ENCODE measurements at regions not wholly inside any gene's neighbourhood (a gene's known extent, or its start where the extent isn't known, plus 50 kb on each side); places are given as distances from the start of the nearest gene placed in this dataset.
"Not testable (repeated sequence)": the region's sequence is repeated elsewhere in the genome, so short reads cannot be mapped to it uniquely, and the experiment has no call there.

GRCh38 chr3:8074740-8075139 is 426.9 kb upstream of the LMCD1 start:
- H3K27ac Mint-ChIP-seq; DNase-seq; H3K27me3 Mint-ChIP-seq; H3K4me1 Mint-ChIP-seq; ATAC-seq; H3K4me3 Mint-ChIP-seq; H3K36me3 Mint-ChIP-seq (ENCODE audit: low read depth); H3K9me3 ChIP-seq (ENCODE audit: control insufficient read depth, low read length, poor library complexity, severe bottlenecking): not testable (repeated sequence)

DNA sequence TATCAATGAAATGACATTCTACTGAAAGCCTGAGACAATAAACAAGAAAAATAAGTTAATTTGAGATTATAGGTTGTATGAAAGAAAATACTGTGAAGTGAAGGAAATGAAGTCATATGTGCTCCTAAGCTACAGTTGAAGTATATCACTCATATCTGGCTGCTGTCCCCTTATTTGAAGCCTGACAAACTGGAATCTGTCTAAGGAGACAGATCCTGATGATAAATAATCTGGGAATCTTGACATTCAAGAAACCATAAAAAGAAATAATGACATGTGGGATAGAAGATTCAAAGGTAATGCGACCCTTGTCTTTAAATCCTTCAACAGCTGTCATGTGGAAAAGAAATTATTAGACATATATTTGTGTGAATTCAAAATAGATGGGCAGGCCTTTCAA is 424.5 kb upstream of the LMCD1 start:
- H3K27ac Mint-ChIP-seq, result no peak overlapping the region
- H3K36me3 Mint-ChIP-seq (ENCODE audit: low read depth), result no peaks in the 10 kb centered on the region
- DNase-seq (no peak), ATAC-seq (no peak)
- H3K9me3 ChIP-seq (ENCODE audit: control insufficient read depth, low read length, poor library complexity, severe bottlenecking), result no peaks in the 10 kb centered on the region
- no peak overlapping the region for H3K4me3 Mint-ChIP-seq
- no peaks in the 10 kb centered on the region for H3K4me1 Mint-ChIP-seq
- no peaks in the 10 kb centered on the region for H3K27me3 Mint-ChIP-seq

- ATAC-seq (no peak), DNase-seq (no peak)
- no peaks in the 10 kb centered on the region for H3K36me3 Mint-ChIP-seq (ENCODE audit: low read depth)
- H3K27me3 Mint-ChIP-seq, result no peaks in the 10 kb centered on the region
- H3K27ac Mint-ChIP-seq, result no peak overlapping the region
- H3K4me1 Mint-ChIP-seq, result peaks cover 4% of the 10 kb centered on the region
- no peak overlapping the region for H3K4me3 Mint-ChIP-seq
- H3K9me3 ChIP-seq (ENCODE audit: control insufficient read depth, low read length, poor library complexity, severe bottlenecking), result no peaks in the 10 kb centered on the region
Measured at GRCh38 chr3:8080464-8080863, 421.2 kb upstream of the LMCD1 start.

DNA sequence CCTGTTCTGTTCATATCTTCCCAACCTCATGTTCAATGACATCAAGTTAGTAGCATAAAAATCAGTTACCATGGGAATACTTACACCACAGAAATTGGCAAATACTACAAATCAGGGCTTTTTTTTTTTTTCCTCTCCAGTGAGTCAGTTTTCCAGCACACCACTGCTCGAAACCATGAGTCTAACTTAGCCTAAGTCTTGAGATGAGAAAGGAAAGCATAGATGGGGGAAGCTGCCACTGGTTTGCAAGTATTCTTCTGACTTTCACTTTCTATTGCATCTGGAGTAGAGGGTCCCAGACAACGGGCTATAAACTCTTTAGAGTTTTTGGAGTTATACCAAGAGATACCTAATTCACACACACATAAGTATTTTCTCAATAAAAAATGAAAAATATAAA is 416.1 kb upstream of the LMCD1 start:
- ATAC-seq (no peak), DNase-seq (no peak)
- no peaks in the 10 kb centered on the region for H3K36me3 Mint-ChIP-seq (ENCODE audit: low read depth)
- H3K9me3 ChIP-seq (ENCODE audit: control insufficient read depth, low read length, poor library complexity, severe bottlenecking), result no peaks in the 10 kb centered on the region
- no peak overlapping the region for H3K27ac Mint-ChIP-seq
- no peak overlapping the region for H3K4me3 Mint-ChIP-seq
- H3K4me1 Mint-ChIP-seq, result peaks cover 4% of the 10 kb centered on the region
- peaks cover 5% of the 10 kb centered on the region for H3K27me3 Mint-ChIP-seq

DNA sequence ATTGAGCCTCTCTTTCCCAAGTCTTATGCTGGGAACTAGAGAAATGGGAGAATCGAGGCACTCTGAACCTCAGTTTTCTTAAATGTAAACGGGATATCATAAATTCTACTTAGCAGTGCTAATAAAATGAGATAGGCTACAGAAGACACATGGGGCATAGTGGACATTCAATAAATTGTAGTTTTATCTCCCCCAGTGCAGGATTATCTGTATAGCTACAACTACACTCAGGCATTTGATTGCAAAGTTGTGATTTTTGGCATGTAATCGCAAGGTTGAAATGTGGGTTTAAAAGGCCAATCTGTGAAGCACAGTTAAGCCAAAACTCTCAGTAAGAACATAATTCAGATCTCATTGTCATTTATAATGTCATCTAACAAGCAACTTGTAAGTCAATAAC is 413.7 kb upstream of the LMCD1 start:
- H3K4me3 Mint-ChIP-seq, result no peak overlapping the region
- no peak for ATAC-seq
- H3K4me1 Mint-ChIP-seq, result peaks cover 3% of the 10 kb centered on the region
- no peak overlapping the region for H3K27ac Mint-ChIP-seq
- peaks cover 5% of the 10 kb centered on the region for H3K27me3 Mint-ChIP-seq
- no peak for DNase-seq
- H3K9me3 ChIP-seq (ENCODE audit: control insufficient read depth, low read length, poor library complexity, severe bottlenecking), result no peaks in the 10 kb centered on the region
- H3K36me3 Mint-ChIP-seq (ENCODE audit: low read depth), result no peaks in the 10 kb centered on the region

DNA sequence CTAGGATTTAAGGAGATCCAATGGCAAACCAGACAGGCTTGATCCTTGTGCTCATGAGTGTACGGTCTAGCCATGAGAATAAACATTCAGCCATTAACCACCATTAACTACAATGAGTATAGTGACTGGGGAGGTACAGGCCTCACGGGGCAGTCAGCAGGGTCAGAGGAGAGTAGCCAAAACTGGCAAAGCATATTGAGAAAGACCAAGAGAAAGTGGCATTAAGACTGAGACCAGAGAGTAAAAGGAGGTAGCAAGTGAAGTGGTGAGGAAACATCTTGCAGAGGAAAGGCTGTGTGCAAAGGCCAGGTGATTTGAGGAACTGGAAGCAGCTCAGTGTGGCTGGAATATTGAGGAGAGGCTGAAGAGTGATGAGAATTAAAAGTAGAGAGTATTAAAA is 407.2 kb upstream of the LMCD1 start:
- DNase-seq (no peak), ATAC-seq (no peak)
- H3K9me3 ChIP-seq (ENCODE audit: control insufficient read depth, low read length, poor library complexity, severe bottlenecking), result no peaks in the 10 kb centered on the region
- H3K36me3 Mint-ChIP-seq (ENCODE audit: low read depth), result no peaks in the 10 kb centered on the region
- H3K27ac Mint-ChIP-seq, result no peak overlapping the region
- peaks cover 5% of the 10 kb centered on the region for H3K27me3 Mint-ChIP-seq
- no peak overlapping the region for H3K4me3 Mint-ChIP-seq
- peaks cover 5% of the 10 kb centered on the region for H3K4me1 Mint-ChIP-seq

DNA sequence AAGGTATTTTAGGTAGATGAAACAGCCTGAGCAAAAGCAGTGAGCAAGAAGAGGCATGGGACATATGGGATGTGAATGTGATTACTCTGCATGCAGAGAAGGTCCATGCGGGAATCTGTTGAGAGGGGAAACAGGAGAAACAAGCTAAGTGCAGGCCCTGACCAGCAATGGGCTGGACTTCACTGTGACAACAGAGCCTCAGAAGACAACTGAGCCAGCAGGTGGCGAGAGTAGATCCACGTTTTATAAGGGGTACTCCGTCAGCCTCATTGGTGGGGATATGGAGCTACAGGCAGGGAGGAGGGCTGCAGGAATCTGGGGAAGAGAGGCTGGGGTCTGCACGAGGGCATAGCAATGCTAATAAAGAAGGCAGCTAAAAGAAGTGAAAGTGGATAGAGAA is 405.9 kb upstream of the LMCD1 start:
- Mint-ChIP-seq H3K27ac (peak overlapping the region; percentile 82), H3K27me3 (no peaks in the 10 kb centered on the region), H3K36me3 (ENCODE audit: low read depth) (no peaks in the 10 kb centered on the region), H3K4me1 (peaks cover 5% of the 10 kb centered on the region), H3K4me3 (no peak overlapping the region)
- no peaks in the 10 kb centered on the region for H3K9me3 ChIP-seq (ENCODE audit: control insufficient read depth, low read length, poor library complexity, severe bottlenecking)
- no peak for DNase-seq
- no peak for ATAC-seq

GRCh38 chr3:8097690-8098089 is 403.9 kb upstream of the LMCD1 start:
- Mint-ChIP-seq H3K27ac (no peak overlapping the region), H3K36me3 (ENCODE audit: low read depth) (no peaks in the 10 kb centered on the region), H3K27me3 (no peaks in the 10 kb centered on the region), H3K4me1 (peaks cover 9% of the 10 kb centered on the region), H3K4me3 (no peak overlapping the region)
- ATAC-seq (no peak), DNase-seq (no peak)
- no peaks in the 10 kb centered on the region for H3K9me3 ChIP-seq (ENCODE audit: control insufficient read depth, low read length, poor library complexity, severe bottlenecking)

GRCh38 chr3:8103954-8104353 is 397.7 kb upstream of the LMCD1 start:
- H3K9me3 ChIP-seq (ENCODE audit: control insufficient read depth, low read length, poor library complexity, severe bottlenecking), result no peaks in the 10 kb centered on the region
- DNase-seq (no peak), ATAC-seq (no peak)
- peak overlapping the region; percentile 55 for H3K4me3 Mint-ChIP-seq
- peaks cover 4% of the 10 kb centered on the region for H3K4me1 Mint-ChIP-seq
- no peaks in the 10 kb centered on the region for H3K27me3 Mint-ChIP-seq
- no peak overlapping the region for H3K27ac Mint-ChIP-seq
- no peaks in the 10 kb centered on the region for H3K36me3 Mint-ChIP-seq (ENCODE audit: low read depth)

DNA sequence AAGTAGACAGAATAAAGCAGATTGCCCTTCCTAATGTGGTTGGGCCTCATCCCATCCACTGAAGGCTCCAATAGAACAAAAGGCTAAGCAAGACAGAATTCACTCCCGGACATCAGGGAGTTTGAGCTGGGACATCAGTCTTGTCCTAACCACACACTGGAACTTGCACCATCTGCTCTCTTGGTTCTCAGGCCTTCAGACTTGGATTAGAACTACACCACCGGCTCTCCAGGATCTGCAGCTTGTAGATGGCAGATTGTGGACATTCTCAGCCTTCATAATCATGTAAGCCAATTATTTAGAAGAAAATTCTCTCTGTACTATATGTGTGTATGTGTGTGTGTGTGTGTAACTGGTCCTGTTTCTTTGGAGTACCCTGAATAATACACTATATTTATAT is 394.7 kb upstream of the LMCD1 start:
- Mint-ChIP-seq H3K4me1 (peaks cover 6% of the 10 kb centered on the region), H3K4me3 (no peak overlapping the region), H3K27ac (no peak overlapping the region), H3K27me3 (no peaks in the 10 kb centered on the region), H3K36me3 (ENCODE audit: low read depth) (no peaks in the 10 kb centered on the region)
- no peaks in the 10 kb centered on the region for H3K9me3 ChIP-seq (ENCODE audit: control insufficient read depth, low read length, poor library complexity, severe bottlenecking)
- ATAC-seq (no peak), DNase-seq (no peak)

DNA sequence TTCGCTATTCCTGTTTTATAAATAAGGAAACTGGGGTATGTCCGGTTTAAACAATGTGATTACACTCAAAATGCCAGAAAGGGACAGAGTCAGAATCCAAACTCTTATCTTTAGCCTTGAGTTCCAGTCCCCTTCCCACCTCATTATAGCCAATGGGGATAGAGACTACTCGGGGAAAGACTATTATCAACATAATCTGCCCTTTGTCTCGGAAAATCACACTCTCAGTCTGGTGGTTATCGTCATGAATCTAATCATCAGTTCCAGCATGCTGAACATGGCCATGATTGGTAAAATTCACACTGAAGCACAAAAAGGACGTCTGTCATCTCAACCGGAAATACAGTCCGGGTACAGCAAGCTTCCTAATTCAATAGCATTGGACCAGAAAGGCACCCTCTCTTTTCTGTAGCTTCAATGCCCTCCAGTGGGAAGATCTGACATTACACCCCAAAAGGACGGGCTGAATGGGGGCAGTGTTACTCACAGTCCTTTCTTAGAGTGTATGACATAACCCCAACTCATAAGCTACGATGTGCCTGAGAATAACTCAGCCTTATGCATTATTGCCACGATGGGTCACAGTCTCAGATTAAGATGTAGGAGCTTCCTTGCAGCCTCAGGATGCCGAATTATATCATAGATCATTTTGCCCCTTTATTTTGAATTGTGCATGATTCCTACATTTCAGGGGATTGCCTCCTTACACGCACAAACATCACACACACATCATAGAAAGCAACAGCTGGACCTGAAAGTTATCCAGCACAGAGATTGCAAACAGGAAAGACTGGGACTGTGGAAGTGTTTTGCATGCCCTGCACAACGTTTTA is 390.4 kb upstream of the LMCD1 start:
- H3K27me3 Mint-ChIP-seq, result peaks cover 25% of the 10 kb centered on the region
- peak; percentile 79 for ATAC-seq
- peak in 1 of 3 donors; percentile 32 for DNase-seq
- H3K27ac Mint-ChIP-seq, result no peak overlapping the region
- no peaks in the 10 kb centered on the region for H3K36me3 Mint-ChIP-seq (ENCODE audit: low read depth)
- H3K9me3 ChIP-seq (ENCODE audit: control insufficient read depth, low read length, poor library complexity, severe bottlenecking), result no peaks in the 10 kb centered on the region
- peaks cover 3% of the 10 kb centered on the region for H3K4me1 Mint-ChIP-seq
- peak overlapping the region; percentile 31 for H3K4me3 Mint-ChIP-seq

DNA sequence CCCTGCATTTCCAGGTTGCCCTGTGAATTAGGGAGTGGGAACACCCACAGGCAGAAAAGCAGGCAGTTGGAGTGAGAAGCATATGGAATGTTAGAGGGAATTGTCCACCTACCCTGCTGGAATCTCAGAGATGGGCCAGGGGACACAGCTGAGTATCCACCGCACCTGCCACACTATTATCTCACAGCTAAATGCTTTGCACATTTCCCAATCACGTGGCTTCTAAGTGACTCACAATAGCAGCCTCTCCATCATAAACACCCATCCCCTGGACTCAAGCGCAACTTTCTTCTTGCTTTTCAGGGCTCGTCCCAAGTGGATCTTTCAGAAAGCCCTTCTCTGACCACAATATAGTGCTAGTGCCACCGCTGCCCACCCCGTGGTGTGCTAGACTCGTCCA is 389.0 kb upstream of the LMCD1 start:
- H3K36me3 Mint-ChIP-seq (ENCODE audit: low read depth), result no peaks in the 10 kb centered on the region
- H3K27me3 Mint-ChIP-seq, result peaks cover 25% of the 10 kb centered on the region
- peaks cover 3% of the 10 kb centered on the region for H3K4me1 Mint-ChIP-seq
- no peak overlapping the region for H3K4me3 Mint-ChIP-seq
- ATAC-seq (no peak), DNase-seq (no peak)
- H3K27ac Mint-ChIP-seq, result no peak overlapping the region
- no peaks in the 10 kb centered on the region for H3K9me3 ChIP-seq (ENCODE audit: control insufficient read depth, low read length, poor library complexity, severe bottlenecking)

- H3K27me3 Mint-ChIP-seq, result peaks cover 25% of the 10 kb centered on the region
- H3K36me3 Mint-ChIP-seq (ENCODE audit: low read depth), result no peaks in the 10 kb centered on the region
- H3K4me1 Mint-ChIP-seq, result peaks cover 3% of the 10 kb centered on the region
- peaks cover 3% of the 10 kb centered on the region for H3K9me3 ChIP-seq (ENCODE audit: control insufficient read depth, low read length, poor library complexity, severe bottlenecking)
- ATAC-seq (no peak), DNase-seq (no peak)
- H3K27ac Mint-ChIP-seq, result peak overlapping the region; percentile 32
- no peak overlapping the region for H3K4me3 Mint-ChIP-seq
Measured at GRCh38 chr3:8113626-8114025, 388.0 kb upstream of the LMCD1 start.

- no peaks in the 10 kb centered on the region for H3K36me3 Mint-ChIP-seq (ENCODE audit: low read depth)
- H3K4me3 Mint-ChIP-seq, result no peak overlapping the region
- no peak for ATAC-seq
Measured at GRCh38 chr3:8128686-8129085, 372.9 kb upstream of the LMCD1 start.

More at GRCh38 chr3:8128686-8129085, 372.9 kb upstream of the LMCD1 start:
- peaks cover 7% of the 10 kb centered on the region for H3K27me3 Mint-ChIP-seq
- H3K4me1 Mint-ChIP-seq, result no peaks in the 10 kb centered on the region
- DNase-seq, result no peak
- H3K9me3 ChIP-seq (ENCODE audit: control insufficient read depth, low read length, poor library complexity, severe bottlenecking), result no peaks in the 10 kb centered on the region
- no peak overlapping the region for H3K27ac Mint-ChIP-seq
